NT2/D1 (cell line): ENCODE measurements at regions not wholly inside any gene's neighbourhood (a gene's known extent, or its start where the extent isn't known, plus 50 kb on each side); places are given as distances from the start of the nearest gene placed in this dataset.
"Not testable (repeated sequence)": the region's sequence is repeated elsewhere in the genome, so short reads cannot be mapped to it uniquely, and the experiment has no call there.

ENCODE experiments used
- YY1 ChIP-seq: IDR thresholded peaks from 2 replicates; pipeline ENCODE4 v1.6.1; 2011; ENCODE audit not compliant: insufficient read length, insufficient read depth
- ZNF274 ChIP-seq: IDR thresholded peaks from 2 replicates; pipeline ENCODE4 v1.6.1; 2011; ENCODE audit warnings: mild to moderate bottlenecking, low read depth, low read length

DNA sequence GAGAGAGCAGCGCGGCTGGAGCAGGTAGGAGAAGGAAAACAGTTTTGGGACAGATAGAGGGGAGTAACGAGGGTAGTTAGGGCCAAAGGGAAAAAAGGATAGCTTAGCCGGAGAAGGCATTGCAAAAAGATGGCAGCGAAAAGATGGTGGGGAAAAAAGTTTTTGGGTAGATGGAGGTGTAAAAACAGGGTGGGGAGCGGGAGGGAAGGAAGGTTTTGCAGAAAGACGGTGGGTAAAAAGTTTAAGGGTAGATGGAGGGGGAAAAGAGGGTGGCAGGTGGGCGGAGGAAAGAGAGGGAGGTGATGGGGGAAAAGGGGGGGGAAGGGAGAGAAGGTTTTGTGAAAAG, 174.2 kb downstream of the USP22 start:
- not testable (repeated sequence) for TF ChIP-seq YY1, ZNF274
